ENCODE measurements at regions not wholly inside any gene's neighbourhood (a gene's known extent, or its start where the extent isn't known, plus 50 kb on each side); places are given as distances from the start of the nearest gene placed in this dataset.

DNA sequence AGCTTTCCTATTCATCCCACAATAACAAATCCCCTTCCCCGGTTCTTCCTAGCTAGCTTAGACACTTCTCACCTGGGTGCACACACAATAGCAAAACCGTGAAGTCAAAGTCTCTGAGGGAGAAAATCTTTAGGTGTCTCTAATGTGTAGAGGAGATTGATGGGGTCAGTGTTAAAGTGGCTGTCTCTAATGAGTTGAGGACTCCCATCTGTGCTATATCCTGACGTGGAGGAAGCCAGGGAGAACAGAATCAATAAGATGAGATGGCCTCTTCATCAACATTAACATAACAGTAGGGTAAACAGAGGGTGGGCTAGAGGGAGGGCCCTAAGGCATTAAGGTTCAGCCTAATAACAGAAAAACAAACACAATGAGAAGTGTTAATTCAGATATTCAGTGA lies 120.4 kb downstream of the SLC5A7 start:
- POLR2A ChIA-PET, result no interaction called here
- TF ChIP-seq, protein P1, sequence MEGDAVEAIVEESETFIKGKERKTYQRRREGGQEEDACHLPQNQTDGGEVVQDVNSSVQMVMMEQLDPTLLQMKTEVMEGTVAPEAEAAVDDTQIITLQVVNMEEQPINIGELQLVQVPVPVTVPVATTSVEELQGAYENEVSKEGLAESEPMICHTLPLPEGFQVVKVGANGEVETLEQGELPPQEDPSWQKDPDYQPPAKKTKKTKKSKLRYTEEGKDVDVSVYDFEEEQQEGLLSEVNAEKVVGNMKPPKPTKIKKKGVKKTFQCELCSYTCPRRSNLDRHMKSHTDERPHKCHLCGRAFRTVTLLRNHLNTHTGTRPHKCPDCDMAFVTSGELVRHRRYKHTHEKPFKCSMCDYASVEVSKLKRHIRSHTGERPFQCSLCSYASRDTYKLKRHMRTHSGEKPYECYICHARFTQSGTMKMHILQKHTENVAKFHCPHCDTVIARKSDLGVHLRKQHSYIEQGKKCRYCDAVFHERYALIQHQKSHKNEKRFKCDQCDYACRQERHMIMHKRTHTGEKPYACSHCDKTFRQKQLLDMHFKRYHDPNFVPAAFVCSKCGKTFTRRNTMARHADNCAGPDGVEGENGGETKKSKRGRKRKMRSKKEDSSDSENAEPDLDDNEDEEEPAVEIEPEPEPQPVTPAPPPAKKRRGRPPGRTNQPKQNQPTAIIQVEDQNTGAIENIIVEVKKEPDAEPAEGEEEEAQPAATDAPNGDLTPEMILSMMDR (IDR thresholded peaks at IDR 0.05; ENCODE audit: insufficient read depth, low read length, missing control alignments), result no peak
- no peak for DNase-seq (ENCODE audit: low read depth, low spot score)

DNA sequence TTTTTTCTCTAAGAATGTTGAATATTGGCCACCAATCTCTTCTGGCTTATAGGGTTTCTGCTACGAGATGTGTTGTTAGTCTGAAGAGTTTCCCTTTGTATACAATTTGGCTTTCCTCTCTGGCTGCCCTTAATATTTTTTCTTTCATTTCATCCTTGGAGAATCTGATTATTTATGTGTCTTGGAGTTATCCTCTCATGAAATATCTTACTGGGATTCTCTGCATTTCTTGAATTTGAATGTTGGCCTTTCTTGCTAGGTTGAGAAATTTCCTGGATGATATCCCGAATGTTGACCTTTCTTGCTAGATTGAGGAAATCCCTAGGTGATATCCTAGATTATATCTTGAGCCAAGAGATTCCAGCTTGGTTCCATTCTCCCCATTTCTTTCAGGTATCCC lies 125.6 kb downstream of the SLC5A7 start:
- ChIA-PET POLR2A (no interaction called here), CTCF (no interaction called here)
- H3K4me3 ChIP-seq (ENCODE audit: low read depth, low read length), result no peak overlapping the region
- TF ChIP-seq, protein P1 (IDR thresholded peaks at IDR 0.05; ENCODE audit: insufficient read depth, low read length, missing control alignments), result no peak
- DNase-seq (ENCODE audit: low read depth, low spot score), result no peak

More for the DNA sequence above, 120.4 kb downstream of the SLC5A7 start:
- CTCF ChIA-PET, result no interaction called here
- no peak overlapping the region for H3K4me3 ChIP-seq (ENCODE audit: low read depth, low read length)

DNA sequence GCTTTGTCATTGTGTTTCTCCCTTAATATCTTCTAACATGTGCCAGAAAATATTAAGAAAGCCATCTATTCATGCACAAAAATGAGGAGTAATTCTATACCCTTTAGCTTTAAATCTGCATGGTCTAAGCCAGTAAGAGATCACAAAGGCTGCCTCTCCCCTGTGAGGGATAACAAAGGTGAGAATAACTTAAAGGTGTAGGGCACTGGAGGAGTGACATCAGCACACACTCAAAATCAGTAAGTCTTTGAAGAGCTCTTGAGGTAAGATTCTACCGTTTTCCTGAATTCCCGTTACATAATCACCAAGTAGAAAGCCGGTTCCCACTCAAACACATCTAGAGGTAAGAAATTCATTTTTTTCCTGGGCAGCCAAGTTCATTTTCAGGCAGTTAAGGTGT lies 123.9 kb upstream of the SULT1C3 start:
- CTCF ChIA-PET, result no interaction called here
- H3K4me3 ChIP-seq (ENCODE audit: low read depth, low read length), result no peak overlapping the region
- POLR2A ChIA-PET, result no interaction called here
- DNase-seq (ENCODE audit: low read depth, low spot score), result no peak
- TF ChIP-seq, protein P1 (IDR thresholded peaks at IDR 0.05; ENCODE audit: insufficient read depth, low read length, missing control alignments), result no peak

DNA sequence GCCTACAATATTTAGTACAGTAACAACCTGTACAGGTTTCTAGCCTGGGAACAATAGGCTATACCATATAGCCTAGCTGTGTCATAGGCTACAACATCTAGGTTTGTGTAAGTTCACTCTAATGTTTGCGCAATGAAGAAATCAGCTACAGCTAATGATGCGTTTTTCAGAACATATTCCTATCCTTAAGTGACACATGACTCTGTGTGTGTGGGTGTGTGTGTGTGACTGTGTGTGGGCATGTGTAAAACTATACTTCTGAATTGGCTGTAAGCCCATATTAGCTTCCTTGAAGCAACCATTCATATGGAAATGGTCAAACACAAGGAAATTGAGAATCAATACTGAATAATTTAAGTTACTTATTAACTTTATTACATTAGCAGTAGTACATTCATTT lies 120.8 kb upstream of the SULT1C3 start:
- DNase-seq (ENCODE audit: low read depth, low spot score), result no peak
- CTCF ChIA-PET, result no interaction called here
- no peak overlapping the region for H3K4me3 ChIP-seq (ENCODE audit: low read depth, low read length)
- TF ChIP-seq, protein P1 (IDR thresholded peaks at IDR 0.05; ENCODE audit: insufficient read depth, low read length, missing control alignments), result no peak
- POLR2A ChIA-PET, result no interaction called here

DNA sequence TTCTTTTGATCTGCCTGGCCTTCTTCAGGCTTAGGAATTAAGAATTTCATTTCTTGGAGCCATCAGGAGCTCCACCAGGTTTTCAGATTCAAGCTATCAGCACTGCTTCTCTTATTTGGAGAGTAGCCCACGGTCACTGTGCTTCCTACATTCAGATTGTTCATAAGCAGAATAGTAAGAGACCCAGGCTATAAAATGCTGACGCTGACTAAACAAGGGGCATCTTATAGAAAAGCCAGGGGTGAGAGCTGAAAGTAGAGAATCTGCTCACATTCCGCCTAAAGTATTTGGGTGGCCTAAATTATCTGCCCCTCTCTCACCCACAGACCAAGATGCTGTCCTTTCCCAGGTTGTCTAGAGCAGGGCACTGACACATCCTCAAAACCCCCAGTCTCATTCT lies 120.3 kb upstream of the SULT1C3 start:
- CTCF ChIA-PET, result no interaction called here
- no peak for DNase-seq (ENCODE audit: low read depth, low spot score)
- no peak overlapping the region for H3K4me3 ChIP-seq (ENCODE audit: low read depth, low read length)
- POLR2A ChIA-PET, result no interaction called here
- TF ChIP-seq, protein P1 (IDR thresholded peaks at IDR 0.05; ENCODE audit: insufficient read depth, low read length, missing control alignments), result no peak

GRCh38 chr2:108124736-108125495 lies 114.9 kb upstream of the SULT1C3 start:
- no peak for DNase-seq (ENCODE audit: low read depth, low spot score)
- H3K4me3 ChIP-seq (ENCODE audit: low read depth, low read length), result no peak overlapping the region
- ChIA-PET POLR2A (no interaction called here), CTCF (no interaction called here)
- TF ChIP-seq, protein P1 (IDR thresholded peaks at IDR 0.05; ENCODE audit: insufficient read depth, low read length, missing control alignments), result no peak
